ENCODE measurements at regions not wholly inside any gene's neighbourhood (a gene's known extent, or its start where the extent isn't known, plus 50 kb on each side); places are given as distances from the start of the nearest gene placed in this dataset.

GRCh38 chr22:22422629-22423112, 85.9 kb downstream of the ZNF280B start:
- peak; percentile 81 for ATAC-seq (ENCODE audit: low read depth)
- H3K27me3 ChIP-seq (ENCODE audit: control insufficient read depth, insufficient read depth, low read length): peaks cover 18% of the 10 kb centered on the region
- H2BK5ac ChIP-seq (ENCODE audit: low read depth, low read length, poor library complexity, severe bottlenecking): no peak overlapping the region
- ChIA-PET CTCF (interaction anchor here (0.6 to 1.9 kb wide), 10 partner anchors 8 to 215 kb away, joined by 3 to 17 read pairs (median 4); no protein-coding TSS in a partner anchor), POLR2A (ENCODE audit: unreplicated experiment) (no interaction called here)
- H2AK9ac ChIP-seq (replicated peaks; ENCODE audit: low read depth, low read length, poor library complexity): no peak overlapping the region
- TF ChIP-seq SMC3 (IDR thresholded peaks at IDR 0.05; ENCODE audit: low read depth, low read length) (peak; percentile 23), FOS (IDR thresholded peaks at IDR 0.05; ENCODE audit: low read depth, low read length) (no peak), CTCF (conservative IDR thresholded peaks at IDR 0.05; ENCODE audit: low read depth, low read length) (peak; percentile 60)
- DNase-seq: peak; percentile 48
- H3K79me1 ChIP-seq (ENCODE audit: low read depth in 1 of 2, low read length in 2 of 2): no peaks in the 10 kb centered on the region
- no peak overlapping the region for H3K4me3 ChIP-seq (ENCODE audit: insufficient read depth, low read depth, low read length)
- H2BK20ac ChIP-seq (ENCODE audit: low read depth, low read length): no peak overlapping the region
- H2AK5ac ChIP-seq (ENCODE audit: low read depth, low read length): no peak overlapping the region
- H3K4ac ChIP-seq (ENCODE audit: low read depth, low read length): no peak overlapping the region
- no peak overlapping the region for H4K5ac ChIP-seq (ENCODE audit: low read depth, low read length)
- no peaks in the 10 kb centered on the region for H3K36me3 ChIP-seq (ENCODE audit: control insufficient read depth, insufficient read depth, low read length)
- no peak overlapping the region for H3K23ac ChIP-seq (ENCODE audit: low read depth, low read length)
- H3K14ac ChIP-seq (replicated peaks; ENCODE audit: low read depth, low read length): no peak overlapping the region
- H3K4me2 ChIP-seq (ENCODE audit: low read depth, low read length): no peak overlapping the region
- intact Hi-C loops (cut with micrococcal nuclease) (loop anchor here (2.0 kb wide), 1 partner anchor 216 kb away; no protein-coding TSS in a partner anchor), dilution Hi-C loops (cut with HindIII; ENCODE audit: low sequenced_read_pairs, unreplicated experiment) (no loop called here), in situ Hi-C loops (cut with MboI; ENCODE audit: low sequenced_read_pairs) (no loop called here)
- H3K18ac ChIP-seq (ENCODE audit: low read depth, low read length): no peak overlapping the region
- WGBS, 2 experiments (ENCODE audit: extremely low coverage in 2 of 2, insufficient read length in 1 of 2): no CpG with 5 or more reads among the region's 6 CpGs
- H3K9ac ChIP-seq (ENCODE audit: low read depth, low read length): no peak overlapping the region
- no peaks in the 10 kb centered on the region for H3K4me1 ChIP-seq (ENCODE audit: control insufficient read depth, insufficient read depth, low read length)
- no peak overlapping the region for H4K91ac ChIP-seq (ENCODE audit: insufficient read depth, low read depth, low read length)
- no peak overlapping the region for H3K27ac ChIP-seq (ENCODE audit: insufficient read depth, low read length)
- no peak overlapping the region for H4K8ac ChIP-seq (ENCODE audit: low read depth in 2 of 2, low read length in 2 of 2)
- H3K9me3 ChIP-seq (ENCODE audit: control insufficient read depth, insufficient read depth, low read length): no peaks in the 10 kb centered on the region
- H2AFZ ChIP-seq (replicated peaks; ENCODE audit: low read length, poor library complexity): peak overlapping the region; percentile 43
- no peak overlapping the region for H2BK120ac ChIP-seq (ENCODE audit: low read depth, low read length)
- BruUV-seq (replicated peaks): no TSS peak
- no peak overlapping the region for H3K56ac ChIP-seq (ENCODE audit: extremely low read depth, insufficient read depth, low read length)
- no peaks in the 10 kb centered on the region for H3K9me1 ChIP-seq (ENCODE audit: insufficient read depth, low read length)
- H2BK15ac ChIP-seq (ENCODE audit: low read depth, low read length): no peak overlapping the region
- no peaks in the 10 kb centered on the region for H4K20me1 ChIP-seq (ENCODE audit: insufficient read depth, low read length)

Measured in IMR-90 (cell line).